Fibroblast of pulmonary artery (primary cell): ENCODE measurements at regions not wholly inside any gene's neighbourhood (a gene's known extent, or its start where the extent isn't known, plus 50 kb on each side); places are given as distances from the start of the nearest gene placed in this dataset.

Experiments used
- DNase-seq: peaks from one replicate; pipeline ENCODE4 v3.0.0-alpha.2; 2010; ENCODE audit warnings: low read depth
- H3K4me3 ChIP-seq: replicated peaks from 2 replicates; pipeline ENCODE4 v1.5.1; 2011; ENCODE audit warnings: low read depth, mild to moderate bottlenecking, control low read depth, low read length, moderate library complexity
- CTCF ChIP-seq: IDR thresholded peaks from 2 replicates; pipeline ENCODE4 v1.5.1; 2011; ENCODE audit warnings: mild to moderate bottlenecking, control low read depth, low read length, inconsistent platforms; ENCODE audit errors: missing control alignments

- no peak for TF ChIP-seq CTCF
- no peak for DNase-seq
- H3K4me3 ChIP-seq: no peak overlapping the region
These were observed 66.2 kb upstream of the WDR26 start for GRCh38 chr1:224500796-224501195.

- TF ChIP-seq CTCF: no peak
- no peak overlapping the region for H3K4me3 ChIP-seq
- no peak for DNase-seq
These were observed 67.2 kb upstream of the WDR26 start for GRCh38 chr1:224501836-224502235.

- DNase-seq: no peak
- TF ChIP-seq CTCF: no peak
- no peak overlapping the region for H3K4me3 ChIP-seq
These were observed 68.0 kb upstream of the WDR26 start for GRCh38 chr1:224502459-224503160.

- H3K4me3 ChIP-seq: no peak overlapping the region
- DNase-seq: peak; percentile 93
- TF ChIP-seq CTCF: peak; percentile 10
These were observed 68.8 kb upstream of the WDR26 start for GRCh38 chr1:224503161-224504118.

- DNase-seq: no peak
- no peak for TF ChIP-seq CTCF
- H3K4me3 ChIP-seq: no peak overlapping the region
These were observed 69.9 kb upstream of the WDR26 start for GRCh38 chr1:224504297-224505041.

GRCh38 chr1:224505454-224506093 lies 71.0 kb upstream of the WDR26 start:
- no peak overlapping the region for H3K4me3 ChIP-seq
- no peak for DNase-seq
- no peak for TF ChIP-seq CTCF
